HG02798 (cell line): ENCODE measurements at regions not wholly inside any gene's neighbourhood (a gene's known extent, or its start where the extent isn't known, plus 50 kb on each side); places are given as distances from the start of the nearest gene placed in this dataset.

Experiments used
- ATAC-seq: cut with Tn5 transposase; IDR thresholded peaks from one replicate; pipeline ENCODE4 v1.9.1; 2021; ENCODE audit warnings: mild to moderate bottlenecking; ENCODE audit not compliant: unreplicated experiment, poor library complexity

- ATAC-seq: no peak
Measured at GRCh38 chr12:90181216-90181615, 472.6 kb upstream of the ATP2B1 start.

- no peak for ATAC-seq
Measured at GRCh38 chr12:90174956-90175355, 466.3 kb upstream of the ATP2B1 start.

GRCh38 chr12:90174198-90174510 is 465.5 kb upstream of the ATP2B1 start:
- no peak for ATAC-seq

GRCh38 chr12:90173499-90174197 is 465.0 kb upstream of the ATP2B1 start:
- no peak for ATAC-seq

- ATAC-seq: no peak
Measured at GRCh38 chr12:90172524-90172923, 463.9 kb upstream of the ATP2B1 start.

- ATAC-seq: no peak
Measured at GRCh38 chr12:90170740-90171139, 462.1 kb upstream of the ATP2B1 start.

- no peak for ATAC-seq
Measured at GRCh38 chr12:90167518-90168208, 459.0 kb upstream of the ATP2B1 start.

GRCh38 chr12:90166671-90167070 is 458.0 kb upstream of the ATP2B1 start:
- no peak for ATAC-seq

- no peak for ATAC-seq
Measured at GRCh38 chr12:90166012-90166411, 457.4 kb upstream of the ATP2B1 start.

GRCh38 chr12:90163975-90164374 is 455.3 kb upstream of the ATP2B1 start:
- ATAC-seq: no peak

GRCh38 chr12:90153827-90154226 is 445.2 kb upstream of the ATP2B1 start:
- no peak for ATAC-seq

GRCh38 chr12:90152897-90153624 is 444.4 kb upstream of the ATP2B1 start:
- no peak for ATAC-seq

GRCh38 chr12:90151491-90152015 is 442.9 kb upstream of the ATP2B1 start:
- no peak for ATAC-seq

GRCh38 chr12:90149453-90149852 is 440.8 kb upstream of the ATP2B1 start:
- no peak for ATAC-seq

GRCh38 chr12:90129366-90130030 is 420.9 kb upstream of the ATP2B1 start:
- ATAC-seq: no peak

GRCh38 chr12:90128526-90128925 is 419.9 kb upstream of the ATP2B1 start:
- no peak for ATAC-seq

GRCh38 chr12:90126125-90126524 is 417.5 kb upstream of the ATP2B1 start:
- no peak for ATAC-seq

- ATAC-seq: no peak
Measured at GRCh38 chr12:90124914-90125313, 416.3 kb upstream of the ATP2B1 start.

- no peak for ATAC-seq
Measured at GRCh38 chr12:90124289-90124688, 415.7 kb upstream of the ATP2B1 start.

- no peak for ATAC-seq
Measured at GRCh38 chr12:90122681-90123080, 414.0 kb upstream of the ATP2B1 start.

- no peak for ATAC-seq
Measured at GRCh38 chr12:90120627-90121026, 412.0 kb upstream of the ATP2B1 start.
